ENCODE measurements at regions not wholly inside any gene's neighbourhood (a gene's known extent, or its start where the extent isn't known, plus 50 kb on each side); places are given as distances from the start of the nearest gene placed in this dataset.

DNA sequence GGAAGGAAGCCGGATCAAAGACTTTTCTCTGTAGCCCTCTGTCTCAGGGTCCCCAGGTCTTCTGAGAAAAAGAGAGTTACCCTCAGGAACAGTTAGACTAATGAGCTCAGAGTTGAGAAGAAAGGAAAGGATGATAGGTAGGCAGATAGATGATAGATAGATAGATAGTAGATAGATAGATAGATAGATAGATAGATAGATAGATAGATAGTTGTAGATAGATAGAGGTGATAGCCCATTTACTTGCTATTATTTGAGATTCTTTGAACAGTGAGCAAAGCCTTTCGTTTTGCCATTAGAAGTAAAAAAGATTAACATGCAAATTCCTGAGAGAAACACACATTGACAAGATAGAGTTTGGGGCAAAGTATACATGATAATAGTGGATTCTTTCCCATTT lies 86.9 kb upstream of the KIT start:
- H4K20me1 ChIP-seq (ENCODE audit: insufficient read depth), result no peaks in the 10 kb centered on the region
- H2AFZ ChIP-seq (ENCODE audit: low read depth, low read length), result no peak overlapping the region
- H3K9ac ChIP-seq (ENCODE audit: low read length), result no peak overlapping the region
- H3K36me3 ChIP-seq (ENCODE audit: insufficient read depth, low read length), result no peaks in the 10 kb centered on the region
- no peaks in the 10 kb centered on the region for H3K79me2 ChIP-seq (replicated peaks; ENCODE audit: insufficient read depth, low read length)
- H3K27ac ChIP-seq (ENCODE audit: low read length), result no peak overlapping the region
- TF ChIP-seq REST (IDR thresholded peaks at IDR 0.05; ENCODE audit: borderline replicate concordance), result no peak
- no peak for TF ChIP-seq MXI1 (conservative IDR thresholded peaks at IDR 0.05; ENCODE audit: poor library complexity, severe bottlenecking)
- no peak for TF ChIP-seq EP300 (conservative IDR thresholded peaks at IDR 0.05; ENCODE audit: poor library complexity, severe bottlenecking)
- TF ChIP-seq POLR2AphosphoS5 (IDR thresholded peaks at IDR 0.05), result no peak
- TF ChIP-seq TAF1 (IDR thresholded peaks at IDR 0.05; ENCODE audit: low read depth), result no peak
- no peak for TF ChIP-seq EZH2 (IDR thresholded peaks at IDR 0.05; ENCODE audit: borderline replicate concordance, insufficient read depth, low read length, poor library complexity, severe bottlenecking)
- no peak for TF ChIP-seq SMC3 (conservative IDR thresholded peaks at IDR 0.05; ENCODE audit: poor library complexity)
- TF ChIP-seq RAD21 (conservative IDR thresholded peaks at IDR 0.05), result no peak
- TF ChIP-seq, protein P1, sequence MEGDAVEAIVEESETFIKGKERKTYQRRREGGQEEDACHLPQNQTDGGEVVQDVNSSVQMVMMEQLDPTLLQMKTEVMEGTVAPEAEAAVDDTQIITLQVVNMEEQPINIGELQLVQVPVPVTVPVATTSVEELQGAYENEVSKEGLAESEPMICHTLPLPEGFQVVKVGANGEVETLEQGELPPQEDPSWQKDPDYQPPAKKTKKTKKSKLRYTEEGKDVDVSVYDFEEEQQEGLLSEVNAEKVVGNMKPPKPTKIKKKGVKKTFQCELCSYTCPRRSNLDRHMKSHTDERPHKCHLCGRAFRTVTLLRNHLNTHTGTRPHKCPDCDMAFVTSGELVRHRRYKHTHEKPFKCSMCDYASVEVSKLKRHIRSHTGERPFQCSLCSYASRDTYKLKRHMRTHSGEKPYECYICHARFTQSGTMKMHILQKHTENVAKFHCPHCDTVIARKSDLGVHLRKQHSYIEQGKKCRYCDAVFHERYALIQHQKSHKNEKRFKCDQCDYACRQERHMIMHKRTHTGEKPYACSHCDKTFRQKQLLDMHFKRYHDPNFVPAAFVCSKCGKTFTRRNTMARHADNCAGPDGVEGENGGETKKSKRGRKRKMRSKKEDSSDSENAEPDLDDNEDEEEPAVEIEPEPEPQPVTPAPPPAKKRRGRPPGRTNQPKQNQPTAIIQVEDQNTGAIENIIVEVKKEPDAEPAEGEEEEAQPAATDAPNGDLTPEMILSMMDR (IDR thresholded peaks at IDR 0.05; ENCODE audit: poor library complexity, severe bottlenecking), result no peak
- no peak overlapping the region for H3K4me3 ChIP-seq (ENCODE audit: low read length)
- H3K27me3 ChIP-seq (ENCODE audit: insufficient read depth, low read depth, low read length), result no peaks in the 10 kb centered on the region
- no peak overlapping the region for H3K4me2 ChIP-seq (ENCODE audit: low read length)
- no peaks in the 10 kb centered on the region for H3K9me3 ChIP-seq (ENCODE audit: low read length)
- no peaks in the 10 kb centered on the region for H3F3A ChIP-seq (ENCODE audit: insufficient read depth, low read length, poor library complexity, severe bottlenecking)
- no peaks in the 10 kb centered on the region for H3K9me2 ChIP-seq (ENCODE audit: insufficient read depth, low read length)

DNA sequence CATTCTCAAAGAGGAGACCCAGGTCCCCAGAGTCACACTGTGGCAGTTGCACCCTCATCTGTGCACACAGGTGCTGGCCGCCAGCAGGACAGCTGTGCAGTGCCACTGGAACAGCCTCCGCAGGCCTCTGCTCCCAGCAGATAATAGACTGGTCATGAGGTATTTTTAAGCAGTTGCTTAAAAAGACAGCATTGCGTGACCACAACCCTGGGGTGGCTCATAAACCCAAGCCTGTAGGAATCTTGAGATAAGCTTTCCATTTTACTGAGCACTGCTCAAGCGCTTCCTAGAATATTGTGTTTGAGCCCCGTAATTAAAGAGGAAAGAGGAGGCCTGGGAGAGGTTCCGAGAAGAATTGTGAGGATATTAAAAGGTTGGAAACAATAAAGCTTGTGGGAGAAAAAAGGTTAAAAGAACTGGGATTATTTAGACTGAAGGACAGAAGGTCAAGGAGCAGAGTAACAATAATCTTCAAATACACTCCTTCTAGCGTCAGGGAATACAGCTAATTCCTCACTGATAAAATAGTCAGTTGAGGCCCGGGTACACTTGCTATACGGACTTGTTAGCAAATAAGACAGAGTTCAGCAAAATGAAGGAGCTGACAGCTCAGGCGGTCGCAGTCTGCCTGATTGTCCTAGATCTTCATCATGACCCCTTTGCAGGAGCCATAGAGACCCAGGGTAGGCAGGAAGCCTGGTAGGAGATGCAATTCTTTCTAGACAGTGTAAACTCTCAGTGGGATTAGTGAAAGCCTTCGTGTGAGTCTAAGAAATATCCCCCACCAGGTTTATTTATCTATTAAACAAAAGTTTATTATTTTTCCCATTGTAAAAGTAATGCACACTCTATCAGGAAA lies 86.2 kb upstream of the KIT start:
- H3K36me3 ChIP-seq (ENCODE audit: insufficient read depth, low read length), result no peaks in the 10 kb centered on the region
- no peak overlapping the region for H2AFZ ChIP-seq (ENCODE audit: low read depth, low read length)
- no peaks in the 10 kb centered on the region for H3K27me3 ChIP-seq (ENCODE audit: insufficient read depth, low read depth, low read length)
- H3K27ac ChIP-seq (ENCODE audit: low read length), result no peak overlapping the region
- no peaks in the 10 kb centered on the region for H3K9me3 ChIP-seq (ENCODE audit: low read length)
- no peak overlapping the region for H3K9ac ChIP-seq (ENCODE audit: low read length)
- H3K79me2 ChIP-seq (replicated peaks; ENCODE audit: insufficient read depth, low read length), result no peaks in the 10 kb centered on the region
- H3K4me3 ChIP-seq (ENCODE audit: low read length), result no peak overlapping the region
- TF ChIP-seq EZH2 (IDR thresholded peaks at IDR 0.05; ENCODE audit: borderline replicate concordance, insufficient read depth, low read length, poor library complexity, severe bottlenecking) (no peak), EP300 (conservative IDR thresholded peaks at IDR 0.05; ENCODE audit: poor library complexity, severe bottlenecking) (no peak), SMC3 (conservative IDR thresholded peaks at IDR 0.05; ENCODE audit: poor library complexity) (no peak), RAD21 (conservative IDR thresholded peaks at IDR 0.05) (no peak), TAF1 (IDR thresholded peaks at IDR 0.05; ENCODE audit: low read depth) (no peak), REST (IDR thresholded peaks at IDR 0.05; ENCODE audit: borderline replicate concordance) (no peak)
- TF ChIP-seq, protein P1 (IDR thresholded peaks at IDR 0.05; ENCODE audit: poor library complexity, severe bottlenecking), result no peak
- H3F3A ChIP-seq (ENCODE audit: insufficient read depth, low read length, poor library complexity, severe bottlenecking), result no peaks in the 10 kb centered on the region
- H4K20me1 ChIP-seq (ENCODE audit: insufficient read depth), result no peaks in the 10 kb centered on the region
- H3K9me2 ChIP-seq (ENCODE audit: insufficient read depth, low read length), result no peaks in the 10 kb centered on the region
- no peak overlapping the region for H3K4me2 ChIP-seq (ENCODE audit: low read length)

All from neural cell (in vitro differentiated cells).